GM12878 (cell line): ENCODE measurements at regions not wholly inside any gene's neighbourhood (a gene's known extent, or its start where the extent isn't known, plus 50 kb on each side); places are given as distances from the start of the nearest gene placed in this dataset.

Experiments used
- BRCA1 ChIP-seq: IDR thresholded peaks from 2 replicates; pipeline ENCODE4 v1.6.1; 2011; ENCODE audit warnings: low read depth, low read length, improper control_type of control experiment
- EZH2 ChIP-seq: IDR thresholded peaks from 2 replicates; pipeline ENCODE4 v1.6.1; 2012; ENCODE audit warnings: low read depth, mild to moderate bottlenecking, control low read depth, inconsistent platforms, low read length, borderline replicate concordance; ENCODE audit not compliant: control insufficient read depth
- NFIC ChIP-seq: IDR thresholded peaks from 2 replicates; pipeline ENCODE4 v1.6.1; 2012; ENCODE audit warnings: low read depth, mild to moderate bottlenecking, inconsistent platforms, low read length, moderate library complexity
- POLR2AphosphoS5 ChIP-seq: IDR thresholded peaks from 2 replicates; pipeline ENCODE4 v1.6.1; 2011; ENCODE audit warnings: mild to moderate bottlenecking, low read length, inconsistent platforms
- RAD51 ChIP-seq: fragments of 450-650 bp; IDR thresholded peaks from 2 replicates; pipeline ENCODE4 v1.6.1; 2016; ENCODE audit warnings: moderate library complexity, mild to moderate bottlenecking, inconsistent platforms
- RCOR1 ChIP-seq: conservative IDR thresholded peaks from 2 replicates; pipeline ENCODE4 v1.6.1; 2012; ENCODE audit warnings: low read depth, low read length, improper control_type of control experiment
- USF1 ChIP-seq: IDR thresholded peaks from 2 replicates; pipeline ENCODE4 v1.6.1; 2011; ENCODE audit warnings: borderline replicate concordance, low read depth, mild to moderate bottlenecking, moderate library complexity, mixed read lengths, low read length; ENCODE audit not compliant: insufficient read depth; ENCODE audit errors: extremely low read length
- TF ChIP-seq, protein P1 (sequence below), 3 experiments: IDR thresholded peaks in 2 of 3; conservative IDR thresholded peaks in 1 of 3; 2 replicates each; pipeline ENCODE4 v1.5.1; 2011; ENCODE audit warnings: low read depth in 3 of 3, low read length in 3 of 3, mild to moderate bottlenecking in 3 of 3, control low read depth in 2 of 3, moderate library complexity in 2 of 3, inconsistent platforms in 1 of 3, mixed read lengths in 1 of 3; ENCODE audit not compliant: control insufficient read depth in 2 of 3, insufficient read depth in 1 of 3; ENCODE audit errors: extremely low read depth in 1 of 3
- TF ChIP-seq, protein P2 (sequence below): IDR thresholded peaks from 2 replicates; pipeline ENCODE4 v1.6.1; 2012; ENCODE audit warnings: low read depth, low read length, improper control_type of control experiment

- TF ChIP-seq RCOR1 (no peak), USF1 (no peak), EZH2 (no peak), RAD51 (no peak), NFIC (no peak), POLR2AphosphoS5 (no peak), BRCA1 (no peak)
- TF ChIP-seq, protein P1, sequence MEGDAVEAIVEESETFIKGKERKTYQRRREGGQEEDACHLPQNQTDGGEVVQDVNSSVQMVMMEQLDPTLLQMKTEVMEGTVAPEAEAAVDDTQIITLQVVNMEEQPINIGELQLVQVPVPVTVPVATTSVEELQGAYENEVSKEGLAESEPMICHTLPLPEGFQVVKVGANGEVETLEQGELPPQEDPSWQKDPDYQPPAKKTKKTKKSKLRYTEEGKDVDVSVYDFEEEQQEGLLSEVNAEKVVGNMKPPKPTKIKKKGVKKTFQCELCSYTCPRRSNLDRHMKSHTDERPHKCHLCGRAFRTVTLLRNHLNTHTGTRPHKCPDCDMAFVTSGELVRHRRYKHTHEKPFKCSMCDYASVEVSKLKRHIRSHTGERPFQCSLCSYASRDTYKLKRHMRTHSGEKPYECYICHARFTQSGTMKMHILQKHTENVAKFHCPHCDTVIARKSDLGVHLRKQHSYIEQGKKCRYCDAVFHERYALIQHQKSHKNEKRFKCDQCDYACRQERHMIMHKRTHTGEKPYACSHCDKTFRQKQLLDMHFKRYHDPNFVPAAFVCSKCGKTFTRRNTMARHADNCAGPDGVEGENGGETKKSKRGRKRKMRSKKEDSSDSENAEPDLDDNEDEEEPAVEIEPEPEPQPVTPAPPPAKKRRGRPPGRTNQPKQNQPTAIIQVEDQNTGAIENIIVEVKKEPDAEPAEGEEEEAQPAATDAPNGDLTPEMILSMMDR (IDR thresholded peaks at IDR 0.05 in 2 of 3, conservative IDR thresholded peaks at IDR 0.05 in 1 of 3; ENCODE audit: control insufficient read depth in 2 of 3, extremely low read depth in 1 of 3, insufficient read depth in 1 of 3, low read depth in 3 of 3, low read length in 3 of 3) = no peak
- TF ChIP-seq, protein P2, sequence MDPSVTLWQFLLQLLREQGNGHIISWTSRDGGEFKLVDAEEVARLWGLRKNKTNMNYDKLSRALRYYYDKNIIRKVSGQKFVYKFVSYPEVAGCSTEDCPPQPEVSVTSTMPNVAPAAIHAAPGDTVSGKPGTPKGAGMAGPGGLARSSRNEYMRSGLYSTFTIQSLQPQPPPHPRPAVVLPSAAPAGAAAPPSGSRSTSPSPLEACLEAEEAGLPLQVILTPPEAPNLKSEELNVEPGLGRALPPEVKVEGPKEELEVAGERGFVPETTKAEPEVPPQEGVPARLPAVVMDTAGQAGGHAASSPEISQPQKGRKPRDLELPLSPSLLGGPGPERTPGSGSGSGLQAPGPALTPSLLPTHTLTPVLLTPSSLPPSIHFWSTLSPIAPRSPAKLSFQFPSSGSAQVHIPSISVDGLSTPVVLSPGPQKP = no peak
These were observed 143.6 kb upstream of the KIF5B start for GRCh38 chr10:32199714-32200394.
